ENCODE measurements at regions not wholly inside any gene's neighbourhood (a gene's known extent, or its start where the extent isn't known, plus 50 kb on each side); places are given as distances from the start of the nearest gene placed in this dataset.
A peak's percentile ranks its signal among the peaks of the same experiment; 100 is the strongest.

GRCh38 chr1:74842726-74843125, 109.8 kb downstream of the TYW3 start:
- H3K4me3 ChIP-seq (ENCODE audit: insufficient read length, low read depth) = no peak overlapping the region
- H3K9me3 ChIP-seq (ENCODE audit: insufficient read depth, low read length) = peaks cover 8% of the 10 kb centered on the region; the same call in 1 of the 2 replicates
- no peaks in the 10 kb centered on the region for H3K36me3 ChIP-seq (ENCODE audit: insufficient read depth, insufficient read length, low read length)
- TF ChIP-seq SUZ12 (IDR thresholded peaks at IDR 0.05; ENCODE audit: extremely low read depth, insufficient read depth, insufficient read length) = no peak
- no peak for TF ChIP-seq YY1 (IDR thresholded peaks at IDR 0.05; ENCODE audit: insufficient read depth, insufficient read length)
- no peak for DNase-seq (ENCODE audit: low read depth, low spot score)
- H3K27me3 ChIP-seq (ENCODE audit: insufficient read depth, insufficient read length) = no peaks in the 10 kb centered on the region
- H3K9ac ChIP-seq (ENCODE audit: insufficient read length, low read depth) = no peak overlapping the region
- H3K4me1 ChIP-seq (ENCODE audit: insufficient read depth, insufficient read length) = no peaks in the 10 kb centered on the region

GRCh38 chr1:74847715-74848114, 114.8 kb downstream of the TYW3 start:
- Histone ChIP-seq H3K4me3 (ENCODE audit: insufficient read length, low read depth) (no peak overlapping the region), H3K9ac (ENCODE audit: insufficient read length, low read depth) (no peak overlapping the region), H3K27me3 (ENCODE audit: insufficient read depth, insufficient read length) (no peaks in the 10 kb centered on the region), H3K9me3 (ENCODE audit: insufficient read depth, low read length) (peaks cover 8% of the 10 kb centered on the region; the same call in 1 of the 2 replicates), H3K4me1 (ENCODE audit: insufficient read depth, insufficient read length) (no peaks in the 10 kb centered on the region), H3K36me3 (ENCODE audit: insufficient read depth, insufficient read length, low read length) (no peaks in the 10 kb centered on the region)
- TF ChIP-seq SUZ12 (IDR thresholded peaks at IDR 0.05; ENCODE audit: extremely low read depth, insufficient read depth, insufficient read length) (no peak), ZNF274 (IDR thresholded peaks at IDR 0.05; ENCODE audit: low read depth, low read length) (no peak), YY1 (IDR thresholded peaks at IDR 0.05; ENCODE audit: insufficient read depth, insufficient read length) (no peak)
- no peak for DNase-seq (ENCODE audit: low read depth, low spot score)

GRCh38 chr1:74853756-74854155, 120.8 kb downstream of the TYW3 start:
- H3K4me3 ChIP-seq (ENCODE audit: insufficient read length, low read depth) = no peak overlapping the region
- TF ChIP-seq ZNF274 (IDR thresholded peaks at IDR 0.05; ENCODE audit: low read depth, low read length) (no peak), YY1 (IDR thresholded peaks at IDR 0.05; ENCODE audit: insufficient read depth, insufficient read length) (no peak), SUZ12 (IDR thresholded peaks at IDR 0.05; ENCODE audit: extremely low read depth, insufficient read depth, insufficient read length) (no peak)
- H3K9me3 ChIP-seq (ENCODE audit: insufficient read depth, low read length) = no peaks in the 10 kb centered on the region
- no peaks in the 10 kb centered on the region for H3K36me3 ChIP-seq (ENCODE audit: insufficient read depth, insufficient read length, low read length)
- no peaks in the 10 kb centered on the region for H3K27me3 ChIP-seq (ENCODE audit: insufficient read depth, insufficient read length)
- DNase-seq (ENCODE audit: low read depth, low spot score) = no peak
- no peak overlapping the region for H3K9ac ChIP-seq (ENCODE audit: insufficient read length, low read depth)
- no peaks in the 10 kb centered on the region for H3K4me1 ChIP-seq (ENCODE audit: insufficient read depth, insufficient read length)

- no peak for TF ChIP-seq ZNF274 (IDR thresholded peaks at IDR 0.05; ENCODE audit: low read depth, low read length)
- TF ChIP-seq SUZ12 (IDR thresholded peaks at IDR 0.05; ENCODE audit: extremely low read depth, insufficient read depth, insufficient read length) = no peak
- no peak for TF ChIP-seq YY1 (IDR thresholded peaks at IDR 0.05; ENCODE audit: insufficient read depth, insufficient read length)
- H3K36me3 ChIP-seq (ENCODE audit: insufficient read depth, insufficient read length, low read length) = no peaks in the 10 kb centered on the region
- H3K4me3 ChIP-seq (ENCODE audit: insufficient read length, low read depth) = no peak overlapping the region
- H3K9ac ChIP-seq (ENCODE audit: insufficient read length, low read depth) = no peak overlapping the region
- H3K27me3 ChIP-seq (ENCODE audit: insufficient read depth, insufficient read length) = no peaks in the 10 kb centered on the region
- no peaks in the 10 kb centered on the region for H3K4me1 ChIP-seq (ENCODE audit: insufficient read depth, insufficient read length)
- H3K9me3 ChIP-seq (ENCODE audit: insufficient read depth, low read length) = peaks cover 13% of the 10 kb centered on the region; the same call in 1 of the 2 replicates
- peak; percentile 23 for DNase-seq (ENCODE audit: low read depth, low spot score)
Measured at GRCh38 chr1:74856174-74856573, 123.2 kb downstream of the TYW3 start.

- TF ChIP-seq SUZ12 (IDR thresholded peaks at IDR 0.05; ENCODE audit: extremely low read depth, insufficient read depth, insufficient read length) (no peak), ZNF274 (IDR thresholded peaks at IDR 0.05; ENCODE audit: low read depth, low read length) (no peak), YY1 (IDR thresholded peaks at IDR 0.05; ENCODE audit: insufficient read depth, insufficient read length) (no peak)
- H3K9me3 ChIP-seq (ENCODE audit: insufficient read depth, low read length) = peaks cover 19% of the 10 kb centered on the region; the same call in 1 of the 2 replicates
- H3K4me1 ChIP-seq (ENCODE audit: insufficient read depth, insufficient read length) = peaks cover 3% of the 10 kb centered on the region
- no peaks in the 10 kb centered on the region for H3K36me3 ChIP-seq (ENCODE audit: insufficient read depth, insufficient read length, low read length)
- H3K4me3 ChIP-seq (ENCODE audit: insufficient read length, low read depth) = no peak overlapping the region
- H3K9ac ChIP-seq (ENCODE audit: insufficient read length, low read depth) = no peak overlapping the region
- no peaks in the 10 kb centered on the region for H3K27me3 ChIP-seq (ENCODE audit: insufficient read depth, insufficient read length)
- no peak for DNase-seq (ENCODE audit: low read depth, low spot score)
Measured at GRCh38 chr1:74857676-74858075, 124.7 kb downstream of the TYW3 start.

GRCh38 chr1:74858136-74858535, 125.2 kb downstream of the TYW3 start:
- no peak for DNase-seq (ENCODE audit: low read depth, low spot score)
- TF ChIP-seq ZNF274 (IDR thresholded peaks at IDR 0.05; ENCODE audit: low read depth, low read length) = no peak
- TF ChIP-seq SUZ12 (IDR thresholded peaks at IDR 0.05; ENCODE audit: extremely low read depth, insufficient read depth, insufficient read length) = no peak
- no peak for TF ChIP-seq YY1 (IDR thresholded peaks at IDR 0.05; ENCODE audit: insufficient read depth, insufficient read length)
- Histone ChIP-seq H3K4me3 (ENCODE audit: insufficient read length, low read depth) (no peak overlapping the region), H3K4me1 (ENCODE audit: insufficient read depth, insufficient read length) (peaks cover 3% of the 10 kb centered on the region), H3K27me3 (ENCODE audit: insufficient read depth, insufficient read length) (no peaks in the 10 kb centered on the region), H3K9me3 (ENCODE audit: insufficient read depth, low read length) (peaks cover 20% of the 10 kb centered on the region; the same call in 1 of the 2 replicates), H3K36me3 (ENCODE audit: insufficient read depth, insufficient read length, low read length) (no peaks in the 10 kb centered on the region), H3K9ac (ENCODE audit: insufficient read length, low read depth) (no peak overlapping the region)

- H3K9ac ChIP-seq (ENCODE audit: insufficient read length, low read depth) = no peak overlapping the region
- peaks cover 49% of the 10 kb centered on the region; the same call in 1 of the 2 replicates for H3K9me3 ChIP-seq (ENCODE audit: insufficient read depth, low read length)
- no peak for TF ChIP-seq YY1 (IDR thresholded peaks at IDR 0.05; ENCODE audit: insufficient read depth, insufficient read length)
- no peak for TF ChIP-seq SUZ12 (IDR thresholded peaks at IDR 0.05; ENCODE audit: extremely low read depth, insufficient read depth, insufficient read length)
- no peak for TF ChIP-seq ZNF274 (IDR thresholded peaks at IDR 0.05; ENCODE audit: low read depth, low read length)
- no peak overlapping the region for H3K4me3 ChIP-seq (ENCODE audit: insufficient read length, low read depth)
- DNase-seq (ENCODE audit: low read depth, low spot score) = no peak
- H3K27me3 ChIP-seq (ENCODE audit: insufficient read depth, insufficient read length) = no peaks in the 10 kb centered on the region
- H3K36me3 ChIP-seq (ENCODE audit: insufficient read depth, insufficient read length, low read length) = no peaks in the 10 kb centered on the region
- peaks cover 3% of the 10 kb centered on the region for H3K4me1 ChIP-seq (ENCODE audit: insufficient read depth, insufficient read length)
Measured at GRCh38 chr1:74861867-74862266, 128.9 kb downstream of the TYW3 start.
